ENCODE measurements at regions not wholly inside any gene's neighbourhood (a gene's known extent, or its start where the extent isn't known, plus 50 kb on each side); places are given as distances from the start of the nearest gene placed in this dataset.
"Not testable (repeated sequence)": the region's sequence is repeated elsewhere in the genome, so short reads cannot be mapped to it uniquely, and the experiment has no call there.

DNA sequence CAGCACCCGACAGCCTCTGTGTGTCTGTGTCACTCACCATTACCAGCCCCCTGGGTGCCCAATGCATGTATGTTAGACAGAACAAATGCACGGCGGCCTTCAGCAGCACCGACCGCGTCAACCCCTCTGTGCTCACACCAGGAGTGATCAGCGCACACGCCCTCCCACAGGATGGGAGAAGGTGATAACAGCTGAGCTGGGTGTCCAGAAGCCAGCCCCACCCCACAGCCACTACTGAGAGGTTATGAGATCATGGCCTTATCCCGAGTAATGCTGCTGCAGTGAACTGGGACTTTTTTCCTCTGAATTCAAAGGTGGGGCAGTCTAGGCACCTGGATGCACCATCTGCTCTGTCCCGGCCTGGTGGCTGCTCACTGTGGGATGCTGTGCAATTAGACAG lies 80.9 kb upstream of the SAMD11 start:
- H4K20me1 ChIP-seq (replicated peaks; ENCODE audit: control insufficient read depth, extremely low read depth, insufficient read depth, low read length); H3K27ac ChIP-seq (ENCODE audit: insufficient read depth, low read depth, low read length); H3K4me3 ChIP-seq (replicated peaks in 1 of 3; ENCODE audit: insufficient read depth in 1 of 3, low read depth in 1 of 3, low read length in 3 of 3); H3K36me3 ChIP-seq (ENCODE audit: control insufficient read depth in 2 of 2, extremely low read depth in 1 of 2, insufficient read depth in 2 of 2, low read length in 2 of 2); H3K9ac ChIP-seq (replicated peaks; ENCODE audit: extremely low read depth, insufficient read depth, low read length); H3K4me1 ChIP-seq (ENCODE audit: control insufficient read depth, extremely low read depth, insufficient read depth, low read length); FAIRE-seq; DNase-seq (ENCODE audit: low read depth, low spot score); BruUV-seq (replicated peaks); H3K27me3 ChIP-seq (ENCODE audit: control insufficient read depth in 2 of 2, insufficient read depth in 2 of 2, low read length in 2 of 2); H3K4me2 ChIP-seq (ENCODE audit: insufficient read depth, low read length); POLR2A ChIA-PET; CTCF ChIA-PET; H3K79me2 ChIP-seq (ENCODE audit: control insufficient read depth, insufficient read depth, low read length); H3K9me3 ChIP-seq (replicated peaks; ENCODE audit: control insufficient read depth, insufficient read depth, low read length); intact Hi-C loops (cut with micrococcal nuclease); H3K9me1 ChIP-seq (replicated peaks; ENCODE audit: control insufficient read depth, extremely low read depth, insufficient read depth, low read length); dilution Hi-C loops (cut with MboI; ENCODE audit: extremely low pct_ligation_motif_present, low sequenced_read_pairs); H2AFZ ChIP-seq (ENCODE audit: low read depth, low read length): not testable (repeated sequence)

GRCh38 chr1:843946-844345 lies 79.8 kb upstream of the SAMD11 start:
- H3K4me2 ChIP-seq (ENCODE audit: insufficient read depth, low read length); POLR2A ChIA-PET; H2AFZ ChIP-seq (ENCODE audit: low read depth, low read length); BruUV-seq (replicated peaks); dilution Hi-C loops (cut with MboI; ENCODE audit: extremely low pct_ligation_motif_present, low sequenced_read_pairs); H3K4me1 ChIP-seq (ENCODE audit: control insufficient read depth, extremely low read depth, insufficient read depth, low read length); H3K9me3 ChIP-seq (replicated peaks; ENCODE audit: control insufficient read depth, insufficient read depth, low read length); CTCF ChIA-PET; H3K27me3 ChIP-seq (ENCODE audit: control insufficient read depth in 2 of 2, insufficient read depth in 2 of 2, low read length in 2 of 2); H4K20me1 ChIP-seq (replicated peaks; ENCODE audit: control insufficient read depth, extremely low read depth, insufficient read depth, low read length); H3K79me2 ChIP-seq (ENCODE audit: control insufficient read depth, insufficient read depth, low read length); FAIRE-seq; H3K4me3 ChIP-seq (replicated peaks in 1 of 3; ENCODE audit: insufficient read depth in 1 of 3, low read depth in 1 of 3, low read length in 3 of 3); H3K27ac ChIP-seq (ENCODE audit: insufficient read depth, low read depth, low read length); intact Hi-C loops (cut with micrococcal nuclease); H3K36me3 ChIP-seq (ENCODE audit: control insufficient read depth in 2 of 2, extremely low read depth in 1 of 2, insufficient read depth in 2 of 2, low read length in 2 of 2); H3K9ac ChIP-seq (replicated peaks; ENCODE audit: extremely low read depth, insufficient read depth, low read length); H3K9me1 ChIP-seq (replicated peaks; ENCODE audit: control insufficient read depth, extremely low read depth, insufficient read depth, low read length); DNase-seq (ENCODE audit: low read depth, low spot score): not testable (repeated sequence)

DNA sequence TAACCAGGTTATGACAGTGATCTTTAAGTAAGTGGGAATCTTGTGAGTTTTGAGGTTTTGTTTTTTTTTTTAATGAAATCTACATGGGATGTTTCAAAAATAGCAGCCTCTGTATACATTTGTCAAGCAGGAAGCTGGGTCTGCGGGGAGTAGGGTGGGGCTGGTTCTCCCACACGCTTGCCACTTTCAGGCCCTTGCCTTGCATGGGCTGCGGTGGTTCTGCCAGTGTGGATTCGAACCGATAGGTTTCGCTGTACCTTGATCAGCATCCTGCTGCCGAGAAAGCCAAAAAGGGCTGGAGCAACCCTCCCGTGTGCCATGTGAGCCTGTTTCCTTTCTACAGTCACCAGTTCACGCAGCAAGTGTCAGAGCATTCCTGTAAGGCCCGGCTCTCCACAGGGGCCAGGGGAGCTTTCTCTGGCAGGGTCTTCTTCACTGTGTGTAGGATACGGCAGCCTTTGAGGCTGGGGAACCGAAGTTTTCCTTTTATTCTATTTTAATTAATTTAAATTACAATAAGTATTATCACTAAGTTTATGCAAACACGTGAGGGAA lies 79.2 kb upstream of the SAMD11 start:
- H3K9me1 ChIP-seq (replicated peaks; ENCODE audit: control insufficient read depth, extremely low read depth, insufficient read depth, low read length): no peaks in the 10 kb centered on the region
- BruUV-seq (replicated peaks): no TSS peak
- no peak overlapping the region for H3K4me3 ChIP-seq (replicated peaks in 1 of 3; ENCODE audit: insufficient read depth in 1 of 3, low read depth in 1 of 3, low read length in 3 of 3)
- H3K9ac ChIP-seq (replicated peaks; ENCODE audit: extremely low read depth, insufficient read depth, low read length): no peak overlapping the region
- no peaks in the 10 kb centered on the region for H3K27me3 ChIP-seq (ENCODE audit: control insufficient read depth in 2 of 2, insufficient read depth in 2 of 2, low read length in 2 of 2)
- DNase-seq (ENCODE audit: low read depth, low spot score): no peak
- no peaks in the 10 kb centered on the region for H3K4me1 ChIP-seq (ENCODE audit: control insufficient read depth, extremely low read depth, insufficient read depth, low read length)
- H3K36me3 ChIP-seq (ENCODE audit: control insufficient read depth in 2 of 2, extremely low read depth in 1 of 2, insufficient read depth in 2 of 2, low read length in 2 of 2): no peaks in the 10 kb centered on the region
- no peaks in the 10 kb centered on the region for H3K9me3 ChIP-seq (replicated peaks; ENCODE audit: control insufficient read depth, insufficient read depth, low read length)
- POLR2A ChIA-PET: no interaction called here
- FAIRE-seq: no peak
- CTCF ChIA-PET: no interaction called here
- no peak overlapping the region for H2AFZ ChIP-seq (ENCODE audit: low read depth, low read length)
- no peaks in the 10 kb centered on the region for H4K20me1 ChIP-seq (replicated peaks; ENCODE audit: control insufficient read depth, extremely low read depth, insufficient read depth, low read length)
- H3K27ac ChIP-seq (ENCODE audit: insufficient read depth, low read depth, low read length): no peak overlapping the region
- intact Hi-C loops (cut with micrococcal nuclease) (no loop called here), dilution Hi-C loops (cut with MboI; ENCODE audit: extremely low pct_ligation_motif_present, low sequenced_read_pairs) (no loop called here)
- H3K4me2 ChIP-seq (ENCODE audit: insufficient read depth, low read length): no peak overlapping the region
- H3K79me2 ChIP-seq (ENCODE audit: control insufficient read depth, insufficient read depth, low read length): no peaks in the 10 kb centered on the region
- no peak for TF ChIP-seq EZH2 (IDR thresholded peaks at IDR 0.05; ENCODE audit: borderline replicate concordance, low read depth, low read length, severe bottlenecking)
- no peak for TF ChIP-seq POLR2A (IDR thresholded peaks at IDR 0.05; ENCODE audit: low read depth, low read length)
- TF ChIP-seq, protein P1, sequence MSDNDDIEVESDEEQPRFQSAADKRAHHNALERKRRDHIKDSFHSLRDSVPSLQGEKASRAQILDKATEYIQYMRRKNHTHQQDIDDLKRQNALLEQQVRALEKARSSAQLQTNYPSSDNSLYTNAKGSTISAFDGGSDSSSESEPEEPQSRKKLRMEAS (IDR thresholded peaks at IDR 0.05; ENCODE audit: insufficient read depth, insufficient read length): no peak
- TF ChIP-seq MYC (IDR thresholded peaks at IDR 0.05; ENCODE audit: low read depth, low read length): no peak
- no peak for TF ChIP-seq GATA2 (IDR thresholded peaks at IDR 0.05; ENCODE audit: insufficient read depth, insufficient read length, low read depth, low read length)
- TF ChIP-seq, protein P2, sequence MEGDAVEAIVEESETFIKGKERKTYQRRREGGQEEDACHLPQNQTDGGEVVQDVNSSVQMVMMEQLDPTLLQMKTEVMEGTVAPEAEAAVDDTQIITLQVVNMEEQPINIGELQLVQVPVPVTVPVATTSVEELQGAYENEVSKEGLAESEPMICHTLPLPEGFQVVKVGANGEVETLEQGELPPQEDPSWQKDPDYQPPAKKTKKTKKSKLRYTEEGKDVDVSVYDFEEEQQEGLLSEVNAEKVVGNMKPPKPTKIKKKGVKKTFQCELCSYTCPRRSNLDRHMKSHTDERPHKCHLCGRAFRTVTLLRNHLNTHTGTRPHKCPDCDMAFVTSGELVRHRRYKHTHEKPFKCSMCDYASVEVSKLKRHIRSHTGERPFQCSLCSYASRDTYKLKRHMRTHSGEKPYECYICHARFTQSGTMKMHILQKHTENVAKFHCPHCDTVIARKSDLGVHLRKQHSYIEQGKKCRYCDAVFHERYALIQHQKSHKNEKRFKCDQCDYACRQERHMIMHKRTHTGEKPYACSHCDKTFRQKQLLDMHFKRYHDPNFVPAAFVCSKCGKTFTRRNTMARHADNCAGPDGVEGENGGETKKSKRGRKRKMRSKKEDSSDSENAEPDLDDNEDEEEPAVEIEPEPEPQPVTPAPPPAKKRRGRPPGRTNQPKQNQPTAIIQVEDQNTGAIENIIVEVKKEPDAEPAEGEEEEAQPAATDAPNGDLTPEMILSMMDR (IDR thresholded peaks at IDR 0.05; ENCODE audit: extremely low read depth in 1 of 2, insufficient read depth in 1 of 2, low read depth in 1 of 2, low read length in 2 of 2): no peak
- no peak for TF ChIP-seq FOS (IDR thresholded peaks at IDR 0.05; ENCODE audit: borderline replicate concordance, insufficient read depth, low read length)
- no peak for TF ChIP-seq JUN (IDR thresholded peaks at IDR 0.05; ENCODE audit: borderline replicate concordance, insufficient read depth, insufficient read length, low read depth)
- no peak for TF ChIP-seq POLR2AphosphoS5 (IDR thresholded peaks at IDR 0.05; ENCODE audit: insufficient read depth, low read depth, low read length)
